PC-9 (cell line): ENCODE measurements at regions not wholly inside any gene's neighbourhood (a gene's known extent, or its start where the extent isn't known, plus 50 kb on each side); places are given as distances from the start of the nearest gene placed in this dataset.

Experiments
- CTCF ChIP-seq: fragments of 200-600 bp; sonication (generic); conservative IDR thresholded peaks from 2 replicates; pipeline ENCODE4 v1.6.1; 2017; ENCODE audit warnings: mixed run types, antibody characterized with exemption, mild to moderate bottlenecking, moderate library complexity
- EZH2 ChIP-seq: fragments of 200-600 bp; sonication (generic); IDR thresholded peaks from 2 replicates; pipeline ENCODE4 v1.8.0; 2017; ENCODE audit warnings: antibody characterized with exemption, low read depth

GRCh38 chr4:67333664-67334063 is 211.6 kb downstream of the CENPC start:
- TF ChIP-seq CTCF, result no peak
- TF ChIP-seq EZH2, result no peak
